Epithelial cell of esophagus (primary cell): ENCODE measurements at regions not wholly inside any gene's neighbourhood (a gene's known extent, or its start where the extent isn't known, plus 50 kb on each side); places are given as distances from the start of the nearest gene placed in this dataset.

Source experiments
- DNase-seq: peaks from one replicate; pipeline ENCODE4 v3.0.0; 2010; ENCODE audit warnings: low read depth
- H3K4me3 ChIP-seq: 2 replicates; pipeline ENCODE4 v1.5.1; 2011; ENCODE audit warnings: mild to moderate bottlenecking, low read length, control low read depth
- CTCF ChIP-seq: IDR thresholded peaks from 2 replicates; pipeline ENCODE4 v1.5.1; 2011; ENCODE audit warnings: low read depth, mild to moderate bottlenecking, low read length, control low read depth, inconsistent platforms; ENCODE audit not compliant: insufficient read depth; ENCODE audit errors: missing control alignments

GRCh38 chr9:115599898-115600297 lies 481.9 kb upstream of the TNC start:
- TF ChIP-seq CTCF = no peak

GRCh38 chr9:115601434-115601833 lies 483.5 kb upstream of the TNC start:
- DNase-seq = no peak
- no peak overlapping the region for H3K4me3 ChIP-seq
- TF ChIP-seq CTCF = no peak

More at GRCh38 chr9:115599898-115600297, 481.9 kb upstream of the TNC start:
- DNase-seq = no peak
- H3K4me3 ChIP-seq = no peak overlapping the region

- TF ChIP-seq CTCF = no peak
- DNase-seq = peak; percentile 69
- no peak overlapping the region for H3K4me3 ChIP-seq
These were observed 487.0 kb upstream of the TNC start for GRCh38 chr9:115604831-115605483.

GRCh38 chr9:115606838-115607237 lies 488.9 kb upstream of the TNC start:
- H3K4me3 ChIP-seq = no peak overlapping the region
- TF ChIP-seq CTCF = no peak
- DNase-seq = no peak

GRCh38 chr9:115614326-115614999 lies 496.5 kb upstream of the TNC start:
- TF ChIP-seq CTCF = no peak
- no peak for DNase-seq

GRCh38 chr9:115615000-115615401 lies 497.0 kb upstream of the TNC start:
- TF ChIP-seq CTCF = no peak
- H3K4me3 ChIP-seq = no peak overlapping the region
- peak; percentile 53 for DNase-seq

More at GRCh38 chr9:115614326-115614999, 496.5 kb upstream of the TNC start:
- no peak overlapping the region for H3K4me3 ChIP-seq
